ENCODE measurements at regions not wholly inside any gene's neighbourhood (a gene's known extent, or its start where the extent isn't known, plus 50 kb on each side); places are given as distances from the start of the nearest gene placed in this dataset.
"Not testable (repeated sequence)": the region's sequence is repeated elsewhere in the genome, so short reads cannot be mapped to it uniquely, and the experiment has no call there.

DNA sequence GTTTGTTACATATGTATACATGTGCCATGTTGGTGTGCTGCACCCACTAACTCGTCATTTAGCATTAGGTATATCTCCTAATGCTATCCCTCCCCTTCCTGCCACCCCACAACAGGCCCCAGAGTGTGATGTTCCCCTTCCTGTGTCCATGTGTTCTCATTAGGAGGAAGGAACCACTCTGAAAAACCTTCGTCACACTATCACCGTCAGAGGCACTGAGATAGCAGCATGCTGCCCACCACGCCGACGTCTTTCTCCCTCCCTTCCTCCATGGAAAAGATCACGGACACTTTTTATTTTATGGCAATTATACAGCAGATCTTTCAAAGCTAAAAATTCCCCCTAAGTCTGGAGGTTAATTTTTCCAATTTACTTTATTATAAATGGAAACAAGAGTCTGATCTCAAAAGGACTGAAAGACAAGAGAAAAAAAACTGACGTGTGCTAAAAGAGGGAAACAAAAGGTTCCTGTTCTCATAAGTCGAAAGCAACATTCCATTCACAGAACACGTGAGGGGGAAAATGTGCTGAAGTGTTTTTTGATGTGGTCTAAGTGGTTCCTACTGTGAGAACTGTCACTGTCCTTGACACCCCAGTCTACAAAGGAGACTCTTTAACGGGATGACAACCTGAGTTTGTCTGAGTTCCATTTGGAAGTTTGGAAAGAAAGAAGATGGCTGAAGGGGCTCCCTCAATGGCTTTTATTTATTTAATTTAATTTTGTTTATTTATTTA lies 339.7 kb upstream of the IRX2 start:
- H3K4me1 Mint-ChIP-seq, result no peaks in the 10 kb centered on the region
- DNase-seq, result no peak
- peaks cover 0 to 12% (median 1%) of the 10 kb centered on the region in 9 donors for H3K9me3 Mint-ChIP-seq
- POLR2A ChIA-PET, result no interaction called here
- peaks cover 0 to 4% (median 0%) of the 10 kb centered on the region in 5 donors for H3K27me3 Mint-ChIP-seq
- no peak for ATAC-seq
- no peak overlapping the region for H3K4me3 Mint-ChIP-seq
- H3K27ac Mint-ChIP-seq, result no peak overlapping the region
- no peaks in the 10 kb centered on the region for H3K36me3 Mint-ChIP-seq

DNA sequence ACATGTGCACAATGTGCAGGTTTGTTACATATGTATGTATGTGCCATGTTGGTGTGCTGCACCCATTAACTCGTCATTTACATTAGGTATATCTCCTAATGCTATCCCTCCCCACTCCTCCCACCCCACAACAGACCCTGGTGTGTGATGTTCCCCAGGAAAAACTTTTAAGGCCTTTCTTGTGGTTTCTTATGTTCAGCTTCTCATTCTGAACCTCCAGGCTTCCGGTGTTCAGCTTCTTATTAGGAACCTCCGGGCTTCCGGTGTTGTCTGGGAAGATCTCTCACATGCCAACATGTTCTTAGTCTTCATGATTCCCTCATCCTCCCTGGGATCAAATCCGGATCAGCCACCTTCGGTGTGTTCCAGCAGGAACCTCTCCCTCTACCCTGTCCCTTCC lies 338.8 kb upstream of the IRX2 start:
- H3K4me3 Mint-ChIP-seq, H3K27ac Mint-ChIP-seq, POLR2A ChIA-PET, H3K36me3 Mint-ChIP-seq, H3K4me1 Mint-ChIP-seq, ATAC-seq, H3K27me3 Mint-ChIP-seq, DNase-seq: not testable (repeated sequence)
- H3K9me3 Mint-ChIP-seq, result peaks cover 0 to 12% (median 2%) of the 10 kb centered on the region in 9 donors

DNA sequence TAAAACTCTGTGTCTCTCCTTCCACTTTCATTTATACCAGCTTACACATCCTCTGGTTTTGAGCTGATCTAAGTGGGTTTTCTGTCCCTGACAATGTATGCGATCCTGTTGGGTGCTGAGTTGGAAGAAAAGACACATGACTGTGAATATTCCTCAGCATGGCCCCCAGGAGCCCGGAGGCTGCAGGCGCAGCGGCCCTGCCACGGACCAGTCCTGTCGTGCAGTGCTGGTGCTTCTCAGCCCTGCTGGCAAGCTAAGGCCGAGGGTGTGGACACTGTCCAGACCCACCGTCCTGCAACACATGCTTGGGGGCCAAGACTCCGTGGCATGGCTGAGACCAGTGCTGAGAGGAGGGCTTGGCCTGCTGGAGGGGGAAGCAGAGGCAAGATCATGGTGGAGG lies 328.9 kb upstream of the IRX2 start:
- no peaks in the 10 kb centered on the region for H3K4me1 Mint-ChIP-seq
- ATAC-seq, result no peak
- H3K4me3 Mint-ChIP-seq, result no peak overlapping the region
- H3K27ac Mint-ChIP-seq, result no peak overlapping the region
- H3K36me3 Mint-ChIP-seq, result peaks cover 0 to 22% (median 0%) of the 10 kb centered on the region in 3 donors
- no peak for DNase-seq
- H3K27me3 Mint-ChIP-seq, result peaks cover 0 to 22% (median 1%) of the 10 kb centered on the region in 5 donors
- H3K9me3 Mint-ChIP-seq, result peaks cover 0 to 28% (median 14%) of the 10 kb centered on the region in 9 donors
- POLR2A ChIA-PET, result no interaction called here

DNA sequence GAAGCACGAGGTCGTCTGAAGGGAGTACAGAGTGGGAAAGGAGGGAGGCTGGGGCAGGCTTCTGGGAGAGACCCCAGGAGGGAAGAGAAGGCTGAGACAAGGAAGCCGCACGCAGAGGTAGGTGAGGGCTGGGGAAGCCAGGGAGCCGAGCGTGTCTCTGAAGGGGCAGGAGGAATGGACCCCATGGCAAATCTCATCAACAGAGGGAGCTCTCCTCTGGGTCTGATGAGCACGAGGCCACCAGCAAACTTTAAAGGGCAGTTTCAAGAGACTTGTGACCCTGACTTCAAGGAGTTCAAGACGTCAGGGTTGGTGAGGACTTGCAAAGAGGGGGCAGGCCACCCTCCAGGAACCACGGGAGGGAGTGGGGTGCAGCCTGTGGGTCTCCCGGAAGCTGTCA lies 326.2 kb upstream of the IRX2 start:
- POLR2A ChIA-PET, result no interaction called here
- no peak overlapping the region for H3K4me3 Mint-ChIP-seq
- H3K36me3 Mint-ChIP-seq, result peaks cover 0 to 31% (median 0%) of the 10 kb centered on the region in 3 donors
- peaks cover 0 to 21% (median 0%) of the 10 kb centered on the region in 5 donors for H3K27me3 Mint-ChIP-seq
- ATAC-seq (no peak), DNase-seq (no peak)
- H3K4me1 Mint-ChIP-seq, result no peaks in the 10 kb centered on the region
- H3K9me3 Mint-ChIP-seq, result peaks cover 3 to 44% (median 20%) of the 10 kb centered on the region in 9 donors
- H3K27ac Mint-ChIP-seq, result no peak overlapping the region

DNA sequence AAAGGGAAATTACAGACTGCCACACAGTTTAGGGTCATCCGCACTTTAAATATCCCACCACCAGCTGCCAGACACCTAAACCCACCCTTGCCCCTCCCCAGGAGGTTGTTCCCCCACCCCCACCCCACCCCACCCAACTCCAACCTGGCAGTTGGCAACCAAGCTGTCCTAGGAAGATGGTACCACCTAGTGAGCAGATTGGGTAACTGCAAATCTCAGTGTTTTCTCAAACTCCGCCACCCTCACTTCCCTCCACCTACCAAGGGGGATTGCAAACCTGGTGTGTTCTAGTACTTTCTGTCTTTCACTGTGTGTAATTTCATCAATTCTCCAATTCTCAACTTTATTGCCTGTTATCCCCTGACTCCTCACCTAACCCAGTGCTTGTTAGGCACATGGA lies 323.8 kb upstream of the IRX2 start:
- POLR2A ChIA-PET, result no interaction called here
- DNase-seq, result no peak
- H3K4me3 Mint-ChIP-seq, result no peak overlapping the region
- peaks cover 0 to 46% (median 0%) of the 10 kb centered on the region in 3 donors for H3K36me3 Mint-ChIP-seq
- no peaks in the 10 kb centered on the region for H3K4me1 Mint-ChIP-seq
- peaks cover 0 to 21% (median 0%) of the 10 kb centered on the region in 5 donors for H3K27me3 Mint-ChIP-seq
- peaks cover 11 to 64% (median 33%) of the 10 kb centered on the region in 9 donors for H3K9me3 Mint-ChIP-seq
- no peak overlapping the region for H3K27ac Mint-ChIP-seq
- ATAC-seq, result no peak

DNA sequence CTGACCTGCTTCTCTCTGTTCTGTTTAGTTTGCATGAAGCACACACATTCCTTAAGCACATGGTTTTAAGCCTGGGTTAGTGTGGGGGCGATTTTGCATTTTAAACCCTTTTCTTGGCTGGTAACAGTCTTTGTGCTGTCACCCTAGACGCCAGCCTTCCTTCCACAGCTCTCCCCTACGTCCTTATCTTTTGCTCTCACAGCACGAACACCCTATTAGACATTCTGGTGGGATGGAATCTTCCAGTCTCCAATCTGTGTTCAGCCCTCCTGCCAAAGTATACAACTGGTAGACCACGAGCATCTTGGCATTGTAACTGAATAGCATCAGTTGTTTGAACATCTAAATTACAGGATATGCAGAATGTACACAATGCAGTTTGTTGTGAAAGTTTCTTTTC lies 316.9 kb upstream of the IRX2 start:
- Mint-ChIP-seq H3K27ac (no peak overlapping the region), H3K36me3 (peaks cover 0 to 21% (median 0%) of the 10 kb centered on the region in 3 donors), H3K9me3 (peaks cover 9 to 48% (median 19%) of the 10 kb centered on the region in 9 donors), H3K4me1 (no peaks in the 10 kb centered on the region), H3K4me3 (no peak overlapping the region), H3K27me3 (no peaks in the 10 kb centered on the region)
- POLR2A ChIA-PET, result no interaction called here
- DNase-seq, result no peak
- no peak for ATAC-seq

DNA sequence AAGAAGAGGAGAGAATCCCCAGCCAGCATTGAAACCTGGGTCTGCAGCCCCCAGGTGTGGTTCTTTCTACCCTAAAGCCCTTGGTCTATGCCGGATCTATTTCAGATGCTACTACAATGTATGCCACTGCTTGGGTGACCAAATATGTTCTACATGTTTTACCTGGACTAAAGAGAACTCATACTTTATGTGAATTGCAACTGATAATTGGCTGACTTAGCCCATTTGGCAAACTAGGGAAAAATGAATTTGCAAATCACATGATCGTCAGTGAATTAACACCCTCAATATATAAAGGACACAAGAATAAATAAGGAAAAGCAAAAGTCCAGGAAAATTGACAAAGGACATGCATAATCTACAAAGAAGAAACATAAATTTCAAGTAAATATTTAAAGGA lies 308.8 kb upstream of the IRX2 start:
- POLR2A ChIA-PET, result no interaction called here
- Mint-ChIP-seq H3K9me3 (peaks cover 0 to 30% (median 13%) of the 10 kb centered on the region in 9 donors), H3K36me3 (peaks cover 0 to 13% (median 0%) of the 10 kb centered on the region in 3 donors), H3K4me1 (no peaks in the 10 kb centered on the region), H3K27ac (no peak overlapping the region), H3K27me3 (peaks cover 0 to 5% (median 0%) of the 10 kb centered on the region in 5 donors), H3K4me3 (no peak overlapping the region)
- ATAC-seq, result no peak
- no peak for DNase-seq

DNA sequence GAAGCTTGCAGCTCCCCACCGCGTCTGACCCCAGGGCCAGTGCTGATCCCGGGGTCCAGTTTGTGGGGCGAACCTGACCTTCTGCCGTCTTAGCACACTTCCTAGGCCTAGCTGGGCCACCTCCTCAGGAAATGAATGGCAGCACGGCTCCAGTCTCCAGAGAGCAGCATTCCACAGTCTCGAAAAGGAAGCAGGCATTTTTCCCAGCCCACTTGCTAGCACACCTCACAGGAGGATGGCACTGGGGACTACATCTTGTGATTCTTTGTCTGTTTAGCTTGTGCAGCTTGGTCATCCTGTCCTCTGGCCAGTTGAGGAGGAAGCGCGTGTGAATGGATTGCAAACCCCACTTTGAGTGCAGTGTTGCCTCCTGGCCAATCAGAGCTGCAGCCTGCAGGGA lies 308.0 kb upstream of the IRX2 start:
- ATAC-seq (no peak), DNase-seq (no peak)
- Mint-ChIP-seq H3K27ac (no peak overlapping the region), H3K9me3 (peaks cover 0 to 27% (median 13%) of the 10 kb centered on the region in 9 donors), H3K27me3 (peaks cover 0 to 5% (median 0%) of the 10 kb centered on the region in 5 donors), H3K4me1 (no peaks in the 10 kb centered on the region), H3K4me3 (no peak overlapping the region), H3K36me3 (peaks cover 0 to 10% (median 0%) of the 10 kb centered on the region in 3 donors)
- POLR2A ChIA-PET, result no interaction called here

DNA sequence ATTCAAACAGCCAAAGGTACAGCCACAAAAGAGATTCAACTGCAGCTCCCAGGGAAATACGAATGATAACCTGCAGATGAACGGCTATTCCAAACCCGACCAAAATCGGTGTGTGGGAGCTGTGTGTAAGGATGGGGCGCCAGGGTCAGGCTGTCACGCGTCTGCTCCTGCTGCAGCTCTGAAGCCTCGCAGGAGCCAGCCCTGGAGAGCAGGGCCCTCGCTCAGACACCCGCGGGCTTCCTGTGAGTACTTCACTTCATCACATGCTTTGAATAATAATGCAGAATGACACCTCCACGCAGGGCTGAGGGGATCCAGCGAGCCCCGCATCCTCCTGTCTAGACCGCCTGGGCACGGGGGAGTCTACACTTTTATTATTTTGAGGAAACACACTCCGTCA lies 307.5 kb upstream of the IRX2 start:
- ATAC-seq (no peak), DNase-seq (no peak)
- Mint-ChIP-seq H3K9me3 (peaks cover 0 to 27% (median 12%) of the 10 kb centered on the region in 9 donors), H3K27ac (no peak overlapping the region), H3K36me3 (peaks cover 0 to 10% (median 0%) of the 10 kb centered on the region in 3 donors), H3K4me3 (no peak overlapping the region), H3K27me3 (peaks cover 0 to 5% (median 0%) of the 10 kb centered on the region in 5 donors), H3K4me1 (no peaks in the 10 kb centered on the region)
- POLR2A ChIA-PET, result no interaction called here

DNA sequence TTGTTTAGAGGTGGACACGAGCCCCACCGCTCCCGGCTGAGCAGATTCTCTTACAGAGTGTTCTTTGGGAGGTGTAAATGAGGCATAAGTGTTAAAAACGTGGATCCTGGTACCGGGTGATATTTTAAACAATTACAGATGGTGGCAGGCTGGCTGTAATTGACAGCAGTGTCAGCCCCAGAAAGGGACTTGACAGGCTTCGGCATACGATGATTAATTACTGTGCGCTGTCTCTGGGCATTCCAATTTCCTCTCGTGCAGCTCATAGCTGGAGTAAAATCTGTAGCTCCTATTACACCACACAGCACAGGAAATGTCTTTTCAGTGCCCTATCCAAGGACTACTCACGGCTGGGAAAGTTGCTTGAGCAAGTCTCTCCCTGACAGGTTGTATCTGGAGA lies 305.4 kb upstream of the IRX2 start:
- POLR2A ChIA-PET, result no interaction called here
- no peak overlapping the region for H3K27ac Mint-ChIP-seq
- no peak overlapping the region for H3K4me3 Mint-ChIP-seq
- no peaks in the 10 kb centered on the region for H3K4me1 Mint-ChIP-seq
- ATAC-seq (no peak), DNase-seq (no peak)
- H3K36me3 Mint-ChIP-seq, result peaks cover 0 to 10% (median 0%) of the 10 kb centered on the region in 3 donors
- peaks cover 0 to 5% (median 0%) of the 10 kb centered on the region in 5 donors for H3K27me3 Mint-ChIP-seq
- peaks cover 0 to 25% (median 13%) of the 10 kb centered on the region in 9 donors for H3K9me3 Mint-ChIP-seq

DNA sequence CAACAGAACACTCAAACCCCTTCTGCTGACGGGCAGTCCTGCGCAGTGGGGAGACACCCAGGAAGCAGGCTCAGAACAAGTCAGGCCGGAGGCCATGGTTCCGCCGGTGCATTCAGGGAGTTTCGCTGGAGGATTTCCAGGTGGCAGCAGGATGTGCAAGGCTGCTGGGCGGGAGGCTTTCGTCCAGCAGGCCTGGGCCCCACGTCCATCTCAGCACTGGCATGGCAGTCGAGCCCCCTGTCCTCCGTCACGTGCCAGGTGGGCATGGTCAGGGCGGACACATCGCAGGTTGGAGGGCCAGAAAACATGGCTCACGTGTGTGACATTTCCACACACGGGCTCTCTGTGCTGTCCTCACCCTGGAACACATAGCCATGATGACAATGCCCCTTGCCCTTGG lies 299.9 kb upstream of the IRX2 start:
- no peak for DNase-seq
- no peaks in the 10 kb centered on the region for H3K27me3 Mint-ChIP-seq
- H3K36me3 Mint-ChIP-seq, result no peaks in the 10 kb centered on the region
- H3K4me3 Mint-ChIP-seq, result no peak overlapping the region
- H3K27ac Mint-ChIP-seq, result no peak overlapping the region
- ATAC-seq, result no peak
- peaks cover 0 to 9% (median 1%) of the 10 kb centered on the region in 9 donors for H3K9me3 Mint-ChIP-seq
- no peaks in the 10 kb centered on the region for H3K4me1 Mint-ChIP-seq
- POLR2A ChIA-PET, result no interaction called here

DNA sequence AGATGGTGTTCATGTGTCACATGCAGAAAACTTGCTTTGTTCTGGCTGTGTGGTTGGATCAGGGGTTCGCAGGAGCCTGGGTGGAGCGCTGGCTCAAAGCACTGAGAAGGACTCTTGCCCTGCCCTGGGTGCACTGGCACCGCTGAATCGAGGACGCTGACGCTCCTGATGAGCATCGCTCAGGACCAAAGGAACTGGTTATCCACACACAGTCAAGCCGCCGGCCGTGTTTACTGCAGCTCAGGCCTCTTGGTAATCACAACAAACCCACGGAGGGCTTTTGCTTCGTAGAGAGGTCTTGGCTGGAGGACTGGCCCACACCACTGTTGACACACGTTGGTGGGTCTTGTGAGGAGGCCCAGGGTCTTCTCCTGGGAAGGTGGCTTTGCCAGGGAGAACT lies 299.4 kb upstream of the IRX2 start:
- Mint-ChIP-seq H3K4me3 (no peak overlapping the region), H3K9me3 (peaks cover 0 to 9% (median 1%) of the 10 kb centered on the region in 9 donors), H3K36me3 (no peaks in the 10 kb centered on the region), H3K27me3 (peaks cover 0 to 1% (median 0%) of the 10 kb centered on the region in 5 donors), H3K4me1 (no peaks in the 10 kb centered on the region), H3K27ac (no peak overlapping the region)
- POLR2A ChIA-PET, result no interaction called here
- no peak for ATAC-seq
- no peak for DNase-seq

DNA sequence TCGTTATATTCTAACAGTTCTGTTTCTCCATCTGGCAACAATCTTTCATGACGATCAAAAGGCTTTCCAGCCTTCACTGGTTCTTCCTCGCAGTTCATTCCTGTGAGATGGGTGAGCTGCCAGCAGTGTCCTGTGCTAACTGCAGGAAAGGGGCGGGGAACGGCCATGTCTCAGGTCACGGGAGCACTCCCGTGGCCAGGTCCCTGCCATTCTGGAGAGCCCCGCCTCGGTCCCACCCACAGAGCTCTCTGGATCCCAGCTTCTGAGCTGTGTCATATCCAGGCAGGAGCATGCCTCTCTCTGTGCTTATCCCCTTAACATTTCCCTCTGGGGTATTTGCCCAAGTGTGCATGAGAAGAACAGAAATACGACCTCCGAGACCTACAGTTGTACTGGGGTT lies 297.8 kb upstream of the IRX2 start:
- POLR2A ChIA-PET, result no interaction called here
- peaks cover 0 to 9% (median 3%) of the 10 kb centered on the region in 9 donors for H3K9me3 Mint-ChIP-seq
- H3K4me1 Mint-ChIP-seq, result no peaks in the 10 kb centered on the region
- no peak overlapping the region for H3K27ac Mint-ChIP-seq
- ATAC-seq, result no peak
- DNase-seq, result no peak
- H3K4me3 Mint-ChIP-seq, result no peak overlapping the region
- peaks cover 0 to 1% (median 0%) of the 10 kb centered on the region in 5 donors for H3K27me3 Mint-ChIP-seq
- H3K36me3 Mint-ChIP-seq, result no peaks in the 10 kb centered on the region

Data from naive thymus-derived CD8-positive, alpha-beta T cell (primary cell).